GM19239 (cell line): ENCODE measurements at regions not wholly inside any gene's neighbourhood (a gene's known extent, or its start where the extent isn't known, plus 50 kb on each side); places are given as distances from the start of the nearest gene placed in this dataset.
"Not testable (repeated sequence)": the region's sequence is repeated elsewhere in the genome, so short reads cannot be mapped to it uniquely, and the experiment has no call there.

Experiments
- DNase-seq: peaks from one replicate; pipeline ENCODE4 v3.0.0; 2011; ENCODE audit warnings: low spot score; ENCODE audit not compliant: insufficient read length
- FAIRE-seq: peaks from 2 replicates; lab custom pipeline; 2011; peaks lifted over from hg19 to GRCh38; lab: Jason Lieb, UNC

DNA sequence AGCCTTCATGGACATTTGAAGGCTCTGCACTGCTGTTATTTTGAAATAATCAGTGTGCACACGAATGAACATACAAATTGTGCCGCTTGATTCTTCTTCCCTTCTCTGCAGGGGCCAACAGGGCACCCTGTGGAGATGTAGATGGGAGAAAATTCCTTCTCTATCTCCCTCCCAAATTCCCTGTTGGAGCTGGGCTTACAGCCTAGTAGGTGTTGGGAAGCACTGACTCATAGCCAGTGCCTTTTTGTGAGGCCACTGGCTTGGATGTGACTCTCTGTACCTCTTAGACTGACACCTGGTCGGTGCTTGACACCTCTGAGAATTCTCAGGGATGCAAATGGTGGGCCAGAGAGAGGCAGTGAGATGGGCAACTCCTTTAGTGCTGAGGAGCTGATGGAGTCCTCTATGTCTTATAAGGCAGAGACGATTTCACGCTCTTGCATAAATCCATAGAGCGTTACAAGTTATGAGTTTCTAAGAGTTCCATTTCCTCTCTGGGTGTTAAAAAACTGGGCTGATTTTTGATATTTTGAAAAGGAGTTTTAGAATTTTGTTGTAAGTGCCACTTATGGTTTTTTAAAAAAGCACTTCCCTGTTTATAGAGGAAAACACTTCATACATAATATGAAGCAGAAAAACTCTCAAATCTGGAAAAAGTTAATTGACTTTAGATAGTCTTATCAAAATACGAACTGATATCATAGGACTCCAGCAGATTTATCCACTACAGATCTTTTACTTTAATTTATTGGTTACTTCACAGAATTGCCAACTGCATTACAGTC is 89.8 kb upstream of the MAP3K7 start:
- DNase-seq (no peak), FAIRE-seq (no peak)

DNA sequence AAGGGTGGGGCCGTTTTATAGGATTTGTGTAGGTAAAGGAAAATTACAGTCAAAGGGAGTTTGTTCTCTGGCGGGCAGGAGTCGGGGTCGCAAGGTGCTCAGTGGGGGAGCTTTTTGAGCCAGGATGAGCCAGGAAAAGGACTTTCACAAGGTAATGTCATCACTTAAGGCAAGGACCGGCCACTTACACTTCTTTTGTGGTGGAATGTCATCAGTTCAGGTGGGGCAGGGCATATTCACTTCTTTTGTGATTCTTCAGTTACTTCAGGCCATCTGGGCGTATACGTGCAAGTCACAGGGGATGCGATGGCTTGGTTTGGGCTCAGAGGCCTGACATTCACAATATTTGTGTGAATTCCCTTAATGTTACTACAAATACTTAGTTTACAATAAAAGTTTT is 88.2 kb upstream of the MAP3K7 start:
- not testable (repeated sequence) for DNase-seq, FAIRE-seq

DNA sequence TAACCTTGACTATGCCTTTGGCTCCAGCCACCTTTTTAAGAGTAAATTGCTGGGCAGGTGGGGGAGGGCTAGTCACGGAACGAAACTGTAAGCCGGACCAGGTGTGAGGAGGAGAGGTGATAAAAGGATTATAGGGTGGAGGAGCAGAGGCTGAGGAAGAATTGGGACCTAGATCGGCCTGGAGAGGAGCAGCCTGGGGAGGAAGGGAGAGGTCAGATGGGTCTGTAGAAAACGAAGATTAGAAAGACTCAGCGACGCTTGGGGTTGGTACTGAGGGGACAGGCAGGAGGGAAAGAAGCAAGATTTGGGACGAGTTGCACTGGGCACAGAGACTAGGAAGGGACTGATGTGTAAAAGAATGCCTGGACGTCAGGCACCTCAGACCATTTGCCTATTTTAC is 87.2 kb upstream of the MAP3K7 start:
- not testable (repeated sequence) for FAIRE-seq

DNA sequence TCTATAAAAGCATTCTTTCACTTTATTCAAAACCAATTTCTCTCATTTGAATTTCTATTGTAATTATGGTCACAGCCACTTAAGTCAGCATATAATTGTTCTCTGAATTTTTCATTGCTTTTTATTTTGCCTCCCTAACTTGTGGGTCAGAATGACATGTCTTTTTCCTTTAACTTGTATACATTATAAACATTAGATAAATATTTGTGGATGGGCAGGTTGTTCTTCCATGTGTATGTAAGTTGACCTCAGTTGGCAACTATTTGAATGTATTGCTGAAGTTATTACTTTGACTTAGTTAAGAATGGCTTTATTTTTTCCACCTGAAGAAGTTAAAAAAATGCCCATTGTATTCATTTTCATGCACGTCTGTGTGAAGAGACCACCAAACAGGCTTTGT is 83.0 kb upstream of the MAP3K7 start:
- no peak for FAIRE-seq

More for the DNA sequence above, 87.2 kb upstream of the MAP3K7 start:
- DNase-seq, result not testable (repeated sequence)

DNA sequence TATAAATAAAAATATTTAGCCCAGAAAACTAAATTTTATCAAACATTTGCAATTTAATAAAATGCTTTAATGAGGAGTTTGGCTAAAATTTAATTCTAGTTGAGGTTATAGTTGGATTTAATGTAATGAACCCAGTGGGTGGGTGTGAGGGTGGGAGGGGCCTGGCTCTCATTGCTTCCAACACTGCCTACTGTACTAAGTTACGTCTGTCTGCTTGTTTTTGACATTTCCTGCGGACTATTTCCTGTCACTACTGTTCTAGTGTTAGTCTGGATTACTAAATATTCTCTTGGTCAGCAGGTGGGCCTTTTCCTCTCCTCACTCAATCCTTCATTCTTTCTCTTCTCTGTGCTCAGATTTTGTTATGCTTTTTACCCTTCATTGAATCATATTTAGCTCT is 82.5 kb upstream of the MAP3K7 start:
- no peak for FAIRE-seq
- DNase-seq, result no peak

More for the DNA sequence above, 83.0 kb upstream of the MAP3K7 start:
- DNase-seq, result no peak

DNA sequence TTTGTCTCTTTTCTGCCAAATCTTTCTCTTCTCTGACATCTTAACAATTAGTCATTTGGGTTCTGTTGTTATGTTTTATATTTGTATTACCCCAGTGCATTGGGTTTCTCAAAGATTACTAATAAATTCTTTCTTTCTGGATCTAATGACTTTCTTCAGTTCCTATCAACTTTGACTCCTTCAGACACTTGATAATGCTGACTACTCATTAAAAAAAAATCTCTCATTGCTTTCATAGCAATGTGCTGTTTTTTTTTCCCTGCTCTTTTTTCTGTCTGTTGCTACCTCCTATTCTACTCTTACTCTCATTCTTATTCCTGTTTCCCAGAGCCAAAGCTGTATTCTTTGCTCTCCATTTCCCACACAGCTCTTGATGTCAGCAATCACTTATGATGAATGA is 81.3 kb upstream of the MAP3K7 start:
- FAIRE-seq (no peak), DNase-seq (no peak)

DNA sequence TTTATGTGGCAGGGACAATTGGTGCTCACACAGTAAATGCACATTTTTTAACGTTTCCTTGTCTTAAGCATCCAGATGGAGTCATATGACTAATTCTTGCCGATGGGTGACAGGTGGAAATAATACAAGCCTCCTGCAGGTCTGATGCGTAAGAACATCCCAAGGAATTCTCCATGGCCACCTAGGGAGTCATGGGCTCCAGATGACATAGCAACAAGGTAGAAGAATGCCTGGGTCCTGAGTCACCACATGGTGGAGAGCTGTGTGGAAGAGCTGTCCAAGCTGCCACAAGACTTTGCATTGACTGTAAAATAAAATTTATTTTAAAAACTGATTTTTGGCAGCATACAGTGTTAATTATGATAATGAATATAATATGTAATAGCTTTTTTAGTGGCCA is 77.0 kb upstream of the MAP3K7 start:
- DNase-seq, result no peak
- no peak for FAIRE-seq

DNA sequence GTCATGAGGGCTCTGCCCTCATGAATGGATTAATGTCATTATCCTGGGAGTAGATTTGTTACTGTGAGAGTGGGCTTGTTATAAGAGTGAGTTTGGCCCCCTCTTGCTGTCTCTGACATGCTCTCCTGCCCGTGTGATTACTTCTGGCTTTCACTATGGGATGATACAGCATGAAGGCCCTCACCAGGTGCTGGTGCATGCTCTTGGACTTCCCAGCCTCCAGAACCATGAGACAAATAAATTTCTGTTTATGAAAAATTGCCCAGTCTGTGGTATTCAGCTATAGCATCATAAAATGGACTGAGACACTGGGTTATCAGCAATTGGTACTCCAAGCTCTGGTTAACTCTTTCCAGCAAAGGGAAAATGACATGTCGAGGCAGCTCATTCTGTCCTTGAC is 76.2 kb upstream of the MAP3K7 start:
- DNase-seq (no peak), FAIRE-seq (no peak)

DNA sequence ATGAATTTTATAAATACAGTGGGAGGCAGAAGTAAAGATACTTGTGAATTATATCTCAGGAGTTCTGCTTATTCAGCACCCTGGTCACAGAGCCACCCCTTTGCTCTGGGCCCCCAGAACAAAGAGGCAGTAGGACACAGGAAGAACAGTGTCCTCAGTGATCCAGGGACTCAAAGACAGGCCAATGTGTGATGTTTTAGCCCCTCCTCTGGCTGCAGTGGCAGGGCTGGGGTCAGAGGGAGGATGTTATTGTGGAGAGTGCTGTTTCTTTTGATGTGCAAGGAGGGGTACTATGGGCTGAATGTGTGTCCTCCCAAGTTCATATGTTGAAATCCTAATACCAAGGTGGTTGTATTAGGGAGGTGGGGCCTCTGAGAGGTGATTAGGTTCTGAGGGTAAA is 74.1 kb upstream of the MAP3K7 start:
- FAIRE-seq, result no peak
- no peak for DNase-seq

DNA sequence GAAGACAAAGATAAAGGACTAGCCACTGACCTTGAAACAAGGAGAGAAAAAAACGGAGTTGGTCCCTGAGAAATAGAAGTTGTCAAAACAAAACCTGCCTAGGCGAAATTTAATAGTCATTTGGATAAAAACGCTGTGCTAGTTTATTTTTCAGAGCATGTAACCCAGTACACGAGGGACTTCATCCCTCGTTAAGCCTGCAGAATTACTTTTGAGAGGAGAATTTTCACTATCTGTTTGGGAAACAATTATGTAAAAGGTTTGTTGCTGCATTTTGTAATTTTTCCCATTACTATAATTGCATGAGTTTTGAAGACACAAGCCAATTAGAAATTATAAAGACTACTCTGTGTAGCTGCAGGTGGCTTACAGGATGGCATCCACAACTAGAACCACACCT is 71.6 kb upstream of the MAP3K7 start:
- FAIRE-seq, result no peak

DNA sequence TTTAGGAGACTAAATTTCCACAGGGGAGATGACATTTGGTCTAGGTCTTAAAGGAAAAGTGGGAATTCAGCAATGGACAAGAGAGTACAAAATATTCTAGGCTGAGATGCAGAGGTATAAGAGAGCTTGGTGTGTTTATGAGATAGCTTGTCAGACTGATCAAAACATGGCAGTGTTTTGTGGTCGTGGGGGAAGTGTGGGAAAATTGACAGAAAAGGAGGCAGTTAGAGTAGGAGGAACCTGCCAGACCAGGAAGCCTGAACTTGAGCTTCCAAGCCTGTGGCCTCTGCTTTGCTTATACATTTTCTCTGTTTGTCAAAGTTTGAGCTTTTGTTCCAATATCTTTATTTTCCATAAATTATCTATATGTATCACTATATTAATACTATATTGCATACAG is 69.5 kb upstream of the MAP3K7 start:
- FAIRE-seq (no peak), DNase-seq (no peak)

More for the DNA sequence above, 71.6 kb upstream of the MAP3K7 start:
- DNase-seq, result no peak

DNA sequence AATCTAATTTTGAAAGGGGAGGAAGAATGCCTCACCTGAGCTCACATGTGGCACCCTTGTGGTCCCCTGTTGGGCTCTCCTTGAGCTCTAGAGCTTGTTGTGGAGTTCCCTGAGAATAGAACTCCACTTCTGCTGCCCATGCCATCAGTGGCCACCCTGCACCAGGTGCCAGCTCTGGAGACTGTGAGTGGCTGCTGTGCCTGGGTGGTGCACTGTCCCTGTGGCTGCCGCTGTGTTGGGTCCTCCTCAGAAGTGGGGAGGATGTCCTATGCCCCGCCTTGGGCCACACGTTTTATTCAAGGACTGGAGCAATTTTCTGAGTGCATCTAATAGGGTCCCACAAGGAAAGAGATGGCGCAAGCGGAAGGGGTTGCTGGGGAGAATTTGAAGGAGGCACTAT is 67.9 kb upstream of the MAP3K7 start:
- FAIRE-seq (no peak), DNase-seq (no peak)

DNA sequence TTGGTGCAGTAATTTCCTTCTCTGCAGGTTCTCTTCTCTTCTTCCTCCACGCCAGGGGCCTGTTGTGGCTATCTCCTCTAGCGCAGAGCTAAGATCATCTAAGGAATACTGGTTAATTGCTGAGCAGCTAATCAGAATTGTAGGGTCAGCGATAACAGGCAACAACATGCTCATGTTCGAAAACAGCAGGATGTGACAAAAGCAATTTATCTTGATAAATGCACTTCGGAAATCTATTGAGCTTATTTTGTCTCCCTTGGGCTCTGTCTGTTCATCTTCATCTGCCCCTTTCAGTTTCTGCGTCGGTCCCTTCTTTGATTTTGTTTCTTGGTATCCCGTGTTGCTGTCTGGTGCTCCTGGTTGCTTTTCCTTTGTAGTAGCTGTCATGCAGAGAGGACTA is 67.3 kb upstream of the MAP3K7 start:
- FAIRE-seq (no peak), DNase-seq (no peak)

DNA sequence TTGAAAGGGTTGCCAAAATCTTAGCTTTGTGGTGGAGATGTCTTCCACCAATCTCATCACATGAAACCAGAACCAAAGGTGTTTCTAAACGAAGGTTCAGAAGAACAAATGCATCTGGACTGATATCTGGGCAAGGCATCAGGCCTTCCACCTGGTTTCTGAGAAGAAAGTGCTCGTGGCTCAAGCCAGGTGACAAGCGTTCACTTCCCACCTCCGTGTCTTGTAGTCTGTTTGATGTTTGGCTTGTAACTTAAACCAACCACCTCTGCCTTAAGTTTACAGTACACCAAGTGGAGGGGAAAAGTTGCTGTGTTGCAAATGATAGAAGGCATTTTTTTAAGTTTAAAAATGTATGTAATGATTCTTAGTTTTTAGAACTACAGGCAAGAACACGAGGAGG is 66.9 kb upstream of the MAP3K7 start:
- no peak for FAIRE-seq
- no peak for DNase-seq

DNA sequence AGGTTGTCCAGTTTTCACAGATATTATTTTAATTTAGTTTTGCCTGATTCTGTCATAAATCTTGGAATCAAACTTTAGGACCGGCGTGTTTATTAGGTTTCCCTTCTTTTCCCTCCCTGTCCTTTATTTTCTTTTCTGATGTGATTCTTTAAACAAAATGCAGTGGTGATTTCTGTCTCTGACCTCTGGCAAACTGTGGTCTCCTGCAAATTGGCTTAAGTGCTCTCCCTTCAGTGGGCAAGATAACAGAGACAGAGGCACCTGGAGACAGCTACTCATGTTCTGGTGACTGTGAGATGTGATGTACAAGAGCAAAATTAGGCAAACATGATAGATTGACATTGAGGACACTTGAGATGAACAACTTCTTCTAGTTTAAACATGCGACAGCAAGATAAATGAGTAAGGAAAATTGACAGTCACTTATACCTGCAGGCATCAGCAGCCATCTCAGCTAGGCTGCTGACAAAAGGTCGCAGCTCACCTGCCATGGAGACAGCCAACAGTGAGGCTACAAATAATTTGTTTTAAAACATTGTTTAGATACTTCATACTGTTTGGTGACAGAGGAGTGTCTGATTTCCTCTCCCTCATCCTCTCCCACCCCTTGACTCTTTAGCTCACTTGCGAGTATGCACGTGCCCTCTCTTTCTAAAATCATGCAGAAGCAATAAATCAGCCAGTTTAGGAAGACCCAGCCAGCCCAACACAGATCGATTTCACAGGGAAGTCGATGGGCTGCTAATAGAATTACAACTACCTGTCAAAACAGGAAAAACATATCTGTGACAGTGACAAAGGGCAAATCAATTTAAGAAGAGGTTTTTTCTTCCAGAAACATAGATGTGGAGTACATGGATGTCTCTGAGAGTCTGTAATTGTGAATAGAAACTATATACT is 63.4 kb upstream of the MAP3K7 start:
- DNase-seq (no peak), FAIRE-seq (no peak)

DNA sequence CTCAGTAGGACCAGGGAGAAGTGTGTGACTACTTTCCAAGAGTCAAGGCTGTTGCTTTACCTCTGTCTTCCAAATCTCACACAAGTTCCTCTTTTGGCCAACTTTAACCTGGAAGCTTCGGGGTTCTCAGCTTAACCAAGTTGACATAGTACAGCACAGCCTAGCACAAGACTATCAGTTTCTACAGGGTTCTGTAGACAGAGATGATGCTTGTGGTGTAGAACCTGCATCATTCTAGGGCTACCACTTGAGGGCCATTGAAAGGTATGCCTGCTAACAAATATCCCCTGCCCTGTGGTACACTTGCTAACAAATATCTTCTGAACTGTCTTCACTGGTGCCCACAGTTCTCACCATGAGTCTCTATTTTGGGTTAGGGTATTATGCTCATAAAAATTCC is 62.0 kb upstream of the MAP3K7 start:
- FAIRE-seq (no peak), DNase-seq (no peak)

DNA sequence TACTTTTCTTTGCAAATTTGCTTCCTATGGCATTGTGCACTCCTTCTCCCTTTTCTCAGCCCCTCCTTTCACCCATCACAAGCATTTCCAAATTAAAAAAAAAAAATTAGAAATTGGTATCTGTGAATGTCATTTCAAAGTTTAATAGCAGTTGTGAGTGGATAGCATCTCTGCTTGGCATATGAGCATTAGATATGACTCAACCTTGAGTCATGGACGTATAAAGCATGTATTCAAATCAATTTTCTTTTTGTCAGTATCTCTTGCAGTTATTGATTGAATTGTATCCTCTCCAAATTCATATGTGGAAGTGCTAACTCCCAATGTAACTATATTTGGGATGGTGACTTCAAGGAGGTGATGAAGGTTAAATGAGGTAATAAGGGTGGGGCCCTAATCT is 60.1 kb upstream of the MAP3K7 start:
- DNase-seq, result no peak

DNA sequence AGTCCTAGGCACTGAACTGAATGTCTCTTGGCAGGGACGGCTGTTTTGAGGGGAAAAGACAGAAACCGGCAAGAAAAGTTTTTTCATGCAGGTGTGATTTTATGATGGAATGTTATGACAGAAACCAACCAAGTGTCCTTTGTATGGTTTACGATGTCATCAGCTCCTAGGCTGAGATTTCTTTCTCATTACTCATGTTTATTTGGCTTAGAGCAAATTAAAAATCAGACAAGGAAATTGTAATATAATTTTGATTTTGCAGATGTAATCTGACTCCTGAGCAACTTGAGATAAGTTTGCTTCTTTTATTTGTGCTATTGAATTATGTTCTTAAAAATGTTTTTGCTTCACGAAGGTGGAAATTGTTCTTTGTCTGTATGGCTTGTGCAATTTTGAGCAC is 58.8 kb upstream of the MAP3K7 start:
- FAIRE-seq, result no peak

More for the DNA sequence above, 60.1 kb upstream of the MAP3K7 start:
- FAIRE-seq, result no peak

DNA sequence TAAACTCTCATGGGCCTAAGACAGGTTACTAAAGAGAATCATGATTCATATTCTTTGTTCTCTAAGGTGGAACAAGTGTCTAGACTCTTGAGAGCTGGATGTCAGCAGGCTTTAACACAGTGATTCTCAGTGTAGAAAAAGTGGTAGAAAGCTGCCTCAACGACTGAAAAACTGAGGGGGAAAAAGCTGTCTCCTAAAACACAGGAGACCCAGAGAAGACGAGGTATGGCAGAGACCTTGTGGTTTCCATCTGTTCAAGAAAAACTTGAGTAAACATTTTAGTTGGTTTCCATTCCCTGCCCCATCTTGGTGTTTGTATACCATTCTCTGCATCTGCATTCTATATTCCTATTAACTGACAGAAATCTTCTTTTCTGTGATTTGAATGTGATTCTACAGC is 57.6 kb upstream of the MAP3K7 start:
- DNase-seq, result no peak
- FAIRE-seq, result no peak

More for the DNA sequence above, 58.8 kb upstream of the MAP3K7 start:
- no peak for DNase-seq

DNA sequence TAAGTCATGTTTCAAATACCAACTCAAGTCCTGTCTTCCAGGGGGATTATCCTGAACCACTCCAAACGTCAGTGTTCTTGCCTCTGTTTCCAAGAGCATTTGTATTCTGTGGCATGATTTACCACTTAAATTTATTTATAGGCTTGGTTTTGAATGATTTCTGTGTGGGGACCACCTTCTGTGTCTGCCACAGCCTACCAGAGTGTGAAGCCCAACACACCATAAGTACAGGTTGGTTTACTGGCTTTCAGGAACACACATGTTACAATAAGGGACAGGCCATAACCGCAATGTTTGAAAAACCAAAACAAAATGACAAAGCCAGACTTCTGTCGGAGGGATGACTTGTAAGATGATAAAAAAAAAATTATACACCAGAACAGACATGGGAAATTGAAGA is 56.5 kb upstream of the MAP3K7 start:
- DNase-seq (no peak), FAIRE-seq (no peak)

DNA sequence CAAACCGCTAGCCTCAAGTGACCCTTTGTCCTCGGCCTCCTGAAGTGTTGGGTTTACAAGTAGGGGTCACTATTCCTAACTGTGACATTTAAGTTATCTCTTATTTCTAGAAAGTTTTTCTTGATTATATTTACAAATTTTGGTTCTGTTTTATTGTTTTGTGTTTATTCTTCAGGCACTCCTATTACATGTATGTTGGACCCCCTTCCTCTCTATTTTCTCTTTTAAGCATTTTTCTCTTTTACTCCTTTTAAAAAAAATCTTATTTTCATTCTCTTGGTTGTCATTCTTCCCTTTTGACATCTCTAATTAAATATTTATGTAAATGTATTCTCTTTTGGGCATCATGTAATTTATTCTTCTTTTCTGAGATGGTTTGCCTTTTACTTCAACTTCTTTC is 50.4 kb upstream of the MAP3K7 start:
- FAIRE-seq (no peak), DNase-seq (no peak)
